GM23338 (cell line): ENCODE measurements at regions not wholly inside any gene's neighbourhood (a gene's known extent, or its start where the extent isn't known, plus 50 kb on each side); places are given as distances from the start of the nearest gene placed in this dataset.

ENCODE experiments used
- ATAC-seq: fragments of 200-7000 bp; cut with Tn5 transposase; 3 replicates; pipeline ENCODE4 v1.9.1; 2020
- DNase-seq: peaks from one replicate; pipeline ENCODE4 v3.0.0-alpha.2; 2015; ENCODE audit warnings: low spot score
- H2AFZ ChIP-seq: fragments of 200-600 bp; sonication (generic); 2 replicates; pipeline ENCODE4 v1.8.0; 2016; ENCODE audit warnings: antibody characterized with exemption, mild to moderate bottlenecking, moderate library complexity
- H3F3A ChIP-seq: fragments of 200-600 bp; sonication (generic); replicated peaks from 2 replicates; pipeline ENCODE4 v1.8.0; 2017; ENCODE audit warnings: antibody characterized with exemption, mixed run types, low read depth
- H3K27ac ChIP-seq: fragments of 200-600 bp; sonication (generic); 2 replicates; pipeline ENCODE4 v1.6.1; 2016; ENCODE audit warnings: low read depth
- H3K27me3 ChIP-seq: fragments of 200-600 bp; sonication (generic); 2 replicates; pipeline ENCODE4 v1.8.0; 2016; ENCODE audit warnings: mild to moderate bottlenecking, mixed run types, moderate library complexity; ENCODE audit not compliant: insufficient read depth
- H3K36me3 ChIP-seq: fragments of 200-600 bp; sonication (generic); 2 replicates; pipeline ENCODE4 v1.8.0; 2016; ENCODE audit warnings: mild to moderate bottlenecking; ENCODE audit not compliant: insufficient read depth
- H3K4me1 ChIP-seq: fragments of 200-600 bp; sonication (generic); 2 replicates; pipeline ENCODE4 v1.8.0; 2016; ENCODE audit warnings: mild to moderate bottlenecking, moderate library complexity; ENCODE audit not compliant: insufficient read depth
- H3K4me2 ChIP-seq: fragments of 200-600 bp; sonication (generic); 2 replicates; pipeline ENCODE4 v1.7.1; 2017; ENCODE audit warnings: mixed run types
- H3K4me3 ChIP-seq: fragments of 200-600 bp; sonication (generic); 2 replicates; pipeline ENCODE4 v1.6.1; 2016; ENCODE audit warnings: mixed run types
- H3K79me2 ChIP-seq: fragments of 200-600 bp; sonication (generic); replicated peaks from 2 replicates; pipeline ENCODE4 v1.8.0; 2017; ENCODE audit warnings: mild to moderate bottlenecking; ENCODE audit not compliant: insufficient read depth
- H3K9me2 ChIP-seq: fragments of 200-600 bp; sonication (generic); 2 replicates; pipeline ENCODE4 v1.8.0; 2017; ENCODE audit not compliant: insufficient read depth
- H4K20me1 ChIP-seq: fragments of 200-600 bp; sonication (generic); replicated peaks from 2 replicates; pipeline ENCODE4 v1.8.0; 2017; ENCODE audit warnings: mild to moderate bottlenecking; ENCODE audit not compliant: insufficient read depth
- H3K27ac Mint-ChIP-seq: 2 replicates; pipeline ENCODE4 v1.8.0; 2020; ENCODE audit warnings: inconsistent platforms, mild to moderate bottlenecking, moderate library complexity, mixed read lengths
- H3K27me3 Mint-ChIP-seq: 3 replicates; pipeline ENCODE4 v1.8.0; 2022; ENCODE audit warnings: low read depth, mild to moderate bottlenecking, moderate library complexity, mixed read lengths, inconsistent platforms; ENCODE audit not compliant: insufficient read depth, poor library complexity
- H3K36me3 Mint-ChIP-seq: 3 replicates; pipeline ENCODE4 v1.8.0; 2021; ENCODE audit warnings: low read depth, mild to moderate bottlenecking, inconsistent platforms, moderate library complexity, mixed read lengths
- H3K4me1 Mint-ChIP-seq: 3 replicates; pipeline ENCODE4 v1.8.0; 2020; ENCODE audit warnings: mild to moderate bottlenecking, inconsistent platforms, mixed read lengths
- H3K4me3 Mint-ChIP-seq: 3 replicates; pipeline ENCODE4 v1.8.0; 2021; ENCODE audit warnings: moderate library complexity, mild to moderate bottlenecking, inconsistent platforms, mixed read lengths
- H3K9me3 Mint-ChIP-seq: 3 replicates; pipeline ENCODE4 v1.8.0; 2020; ENCODE audit warnings: moderate library complexity, mild to moderate bottlenecking, inconsistent platforms, mixed read lengths
- CREB1 ChIP-seq: fragments of 250-450 bp; sonication (Bioruptor Pico); IDR thresholded peaks from 2 replicates; pipeline ENCODE4 v1.5.0; 2020; ENCODE audit warnings: low read depth, mild to moderate bottlenecking, moderate library complexity
- CTCF ChIP-seq, 2 experiments: fragments of 200-600 bp in 1 of 2; sonication (generic) in 1 of 2; conservative IDR thresholded peaks; 2 replicates each; pipeline versions ENCODE4 v1.5.1 to v1.6.1; 2016 to 2017; ENCODE audit warnings: antibody characterized with exemption in 2 of 2, low read depth in 2 of 2, mild to moderate bottlenecking in 2 of 2, moderate library complexity in 1 of 2
- EZH2 ChIP-seq: fragments of 200-600 bp; sonication (generic); IDR thresholded peaks from one replicate; pipeline ENCODE4 v1.8.0; 2017; ENCODE audit warnings: antibody characterized with exemption, mild to moderate bottlenecking, low read depth; ENCODE audit not compliant: unreplicated experiment
- EZH2phosphoT487 ChIP-seq: fragments of 200-600 bp; sonication (generic); IDR thresholded peaks from one replicate; pipeline ENCODE4 v1.8.1; 2018; ENCODE audit warnings: antibody characterized with exemption; ENCODE audit not compliant: unreplicated experiment
- JUNB ChIP-seq: IDR thresholded peaks from one replicate; pipeline ENCODE4 v1.6.1; 2016; ENCODE audit warnings: antibody characterized with exemption; ENCODE audit not compliant: unreplicated experiment
- NANOG ChIP-seq: IDR thresholded peaks from 2 replicates; pipeline ENCODE4 v1.6.1; 2016; ENCODE audit warnings: antibody characterized with exemption, borderline replicate concordance
- POLR2AphosphoS5 ChIP-seq: IDR thresholded peaks from 2 replicates; pipeline ENCODE4 v1.6.1; 2016; ENCODE audit warnings: antibody characterized with exemption, low read depth
- STAT1 ChIP-seq: IDR thresholded peaks from one replicate; pipeline ENCODE4 v1.6.1; 2016; ENCODE audit warnings: antibody characterized with exemption; ENCODE audit not compliant: unreplicated experiment
- ZNF114 ChIP-seq: fragments of 250-450 bp; sonication (Bioruptor Pico); IDR thresholded peaks from 2 replicates; pipeline ENCODE4 v1.5.0; 2020; ENCODE audit warnings: mild to moderate bottlenecking, moderate library complexity
- ZNF331 ChIP-seq: fragments of 250-450 bp; sonication (Bioruptor Pico); IDR thresholded peaks from 2 replicates; pipeline ENCODE4 v1.5.0; 2020; ENCODE audit warnings: low read depth, mild to moderate bottlenecking, moderate library complexity
- ZNF462 ChIP-seq: fragments of 250-450 bp; sonication (Bioruptor Pico); IDR thresholded peaks from 2 replicates; pipeline ENCODE4 v1.5.0; 2020; ENCODE audit warnings: mild to moderate bottlenecking, moderate library complexity
- TF ChIP-seq, protein P1 (sequence below): IDR thresholded peaks from 2 replicates; pipeline ENCODE4 v1.6.1; 2016; ENCODE audit warnings: antibody characterized with exemption
- TF ChIP-seq, protein P2 (sequence below): IDR thresholded peaks from one replicate; pipeline ENCODE4 v1.6.1; 2018; ENCODE audit warnings: antibody characterized with exemption; ENCODE audit not compliant: unreplicated experiment

DNA sequence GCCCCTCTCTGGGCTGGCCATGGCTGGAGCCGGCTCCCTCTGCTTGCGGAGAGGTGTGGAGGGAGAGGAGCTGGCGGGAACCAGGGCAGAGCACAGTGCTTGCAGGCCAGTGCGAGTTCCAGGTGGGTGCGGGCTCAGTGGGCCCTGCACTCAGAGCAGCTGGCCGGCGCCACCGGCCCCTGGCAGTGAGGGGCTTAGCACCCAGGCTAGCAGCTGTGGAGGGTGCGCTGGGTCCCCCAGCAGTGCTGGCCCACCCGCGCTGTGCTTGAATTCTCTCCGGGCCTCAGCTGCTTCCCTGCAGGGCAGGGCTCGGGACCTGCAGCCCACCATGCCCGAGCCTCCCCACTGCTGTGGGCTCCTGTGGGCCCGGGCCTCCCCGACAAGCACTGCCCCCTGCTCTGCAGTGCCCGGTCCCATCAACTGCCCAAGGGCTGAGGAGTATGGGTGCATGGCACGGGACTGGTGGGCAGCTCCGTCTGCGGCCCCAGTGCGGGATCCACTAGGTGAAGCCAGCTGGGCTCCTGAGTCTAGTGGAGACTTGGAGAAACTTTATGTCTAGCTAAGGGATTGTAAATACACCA lies 61.2 kb upstream of the AGR3 start:
- no peaks in the 10 kb centered on the region for H3F3A ChIP-seq
- no peaks in the 10 kb centered on the region for H3K27me3 ChIP-seq
- H4K20me1 ChIP-seq = no peaks in the 10 kb centered on the region
- Mint-ChIP-seq H3K4me3 (no peak overlapping the region), H3K9me3 (peaks cover 38% of the 10 kb centered on the region), H3K27ac (no peak overlapping the region), H3K36me3 (peaks cover 30% of the 10 kb centered on the region), H3K27me3 (peaks cover 11% of the 10 kb centered on the region), H3K4me1 (peaks cover 3% of the 10 kb centered on the region; the same call in 2 of the 3 replicates)
- H2AFZ ChIP-seq = no peak overlapping the region
- H3K4me3 ChIP-seq = no peak overlapping the region
- no peaks in the 10 kb centered on the region for H3K4me1 ChIP-seq
- no peak for ATAC-seq
- no peak for DNase-seq
- no peak overlapping the region for H3K4me2 ChIP-seq
- TF ChIP-seq ZNF114 (CRISPR knock-in tag) (no peak), EZH2phosphoT487 (no peak), EZH2 (no peak), STAT1 (no peak), NANOG (no peak), CTCF (conservative IDR thresholded peaks at IDR 0.05; ENCODE audit: low read depth in 2 of 2) (no peak), ZNF462 (CRISPR knock-in tag) (no peak), POLR2AphosphoS5 (no peak), JUNB (no peak), CREB1 (no peak), ZNF331 (CRISPR knock-in tag) (no peak)
- TF ChIP-seq, protein P1, sequence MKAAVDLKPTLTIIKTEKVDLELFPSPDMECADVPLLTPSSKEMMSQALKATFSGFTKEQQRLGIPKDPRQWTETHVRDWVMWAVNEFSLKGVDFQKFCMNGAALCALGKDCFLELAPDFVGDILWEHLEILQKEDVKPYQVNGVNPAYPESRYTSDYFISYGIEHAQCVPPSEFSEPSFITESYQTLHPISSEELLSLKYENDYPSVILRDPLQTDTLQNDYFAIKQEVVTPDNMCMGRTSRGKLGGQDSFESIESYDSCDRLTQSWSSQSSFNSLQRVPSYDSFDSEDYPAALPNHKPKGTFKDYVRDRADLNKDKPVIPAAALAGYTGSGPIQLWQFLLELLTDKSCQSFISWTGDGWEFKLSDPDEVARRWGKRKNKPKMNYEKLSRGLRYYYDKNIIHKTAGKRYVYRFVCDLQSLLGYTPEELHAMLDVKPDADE = no peak
- TF ChIP-seq, protein P2, sequence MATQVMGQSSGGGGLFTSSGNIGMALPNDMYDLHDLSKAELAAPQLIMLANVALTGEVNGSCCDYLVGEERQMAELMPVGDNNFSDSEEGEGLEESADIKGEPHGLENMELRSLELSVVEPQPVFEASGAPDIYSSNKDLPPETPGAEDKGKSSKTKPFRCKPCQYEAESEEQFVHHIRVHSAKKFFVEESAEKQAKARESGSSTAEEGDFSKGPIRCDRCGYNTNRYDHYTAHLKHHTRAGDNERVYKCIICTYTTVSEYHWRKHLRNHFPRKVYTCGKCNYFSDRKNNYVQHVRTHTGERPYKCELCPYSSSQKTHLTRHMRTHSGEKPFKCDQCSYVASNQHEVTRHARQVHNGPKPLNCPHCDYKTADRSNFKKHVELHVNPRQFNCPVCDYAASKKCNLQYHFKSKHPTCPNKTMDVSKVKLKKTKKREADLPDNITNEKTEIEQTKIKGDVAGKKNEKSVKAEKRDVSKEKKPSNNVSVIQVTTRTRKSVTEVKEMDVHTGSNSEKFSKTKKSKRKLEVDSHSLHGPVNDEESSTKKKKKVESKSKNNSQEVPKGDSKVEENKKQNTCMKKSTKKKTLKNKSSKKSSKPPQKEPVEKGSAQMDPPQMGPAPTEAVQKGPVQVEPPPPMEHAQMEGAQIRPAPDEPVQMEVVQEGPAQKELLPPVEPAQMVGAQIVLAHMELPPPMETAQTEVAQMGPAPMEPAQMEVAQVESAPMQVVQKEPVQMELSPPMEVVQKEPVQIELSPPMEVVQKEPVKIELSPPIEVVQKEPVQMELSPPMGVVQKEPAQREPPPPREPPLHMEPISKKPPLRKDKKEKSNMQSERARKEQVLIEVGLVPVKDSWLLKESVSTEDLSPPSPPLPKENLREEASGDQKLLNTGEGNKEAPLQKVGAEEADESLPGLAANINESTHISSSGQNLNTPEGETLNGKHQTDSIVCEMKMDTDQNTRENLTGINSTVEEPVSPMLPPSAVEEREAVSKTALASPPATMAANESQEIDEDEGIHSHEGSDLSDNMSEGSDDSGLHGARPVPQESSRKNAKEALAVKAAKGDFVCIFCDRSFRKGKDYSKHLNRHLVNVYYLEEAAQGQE = no peak
- peaks cover 5% of the 10 kb centered on the region for H3K36me3 ChIP-seq
- H3K27ac ChIP-seq = no peak overlapping the region
- H3K79me2 ChIP-seq = no peaks in the 10 kb centered on the region
- H3K9me2 ChIP-seq = 0 out of 2 replicates have a peak, but pooled peaks cover 4% of the 10 kb centered on the region
